ENCODE measurements at regions not wholly inside any gene's neighbourhood (a gene's known extent, or its start where the extent isn't known, plus 50 kb on each side); places are given as distances from the start of the nearest gene placed in this dataset.

GRCh38 chr1:50305808-50306207 is 117.4 kb downstream of the DMRTA2 start:
- CTCF ChIA-PET, result interaction anchor here (1.2 kb wide), 1 partner anchor 27 kb away, joined by 5 read pairs; no protein-coding TSS in a partner anchor
- no CpG with 5 or more reads among the region's 1 CpG for WGBS (ENCODE audit: insufficient coverage)

GRCh38 chr1:50300297-50300696 is 122.9 kb downstream of the DMRTA2 start:
- Histone ChIP-seq H3K27me3 (replicated peaks in 2 of 5; ENCODE audit: control insufficient read depth in 4 of 5, insufficient read depth in 5 of 5, low read length in 4 of 5) (peaks cover 0 to 1% (median 0%) of the 10 kb centered on the region in 5 experiments), H3K27ac (ENCODE audit: insufficient read depth in 1 of 2, low read depth in 1 of 2, low read length in 2 of 2, poor library complexity in 1 of 2, severe bottlenecking in 2 of 2) (no peak overlapping the region), H3K36me3 (ENCODE audit: control insufficient read depth in 4 of 4, insufficient read depth in 4 of 4, low read length in 3 of 4) (no peaks in the 10 kb centered on the region), H3K9me3 (ENCODE audit: control extremely low read depth in 1 of 5, control insufficient read depth in 4 of 5, insufficient read depth in 2 of 5, low read depth in 1 of 5, low read length in 4 of 5) (no peaks in the 10 kb centered on the region), H3K4me1 (ENCODE audit: control extremely low read depth in 1 of 4, control insufficient read depth in 4 of 4, insufficient read depth in 4 of 4, low read length in 3 of 4) (no peaks in the 10 kb centered on the region), H3K4me3 (ENCODE audit: control insufficient read depth in 1 of 7, extremely low read depth in 1 of 7, insufficient read depth in 4 of 7, low read depth in 2 of 7, low read length in 6 of 7) (no peak overlapping the region)
- 95% methylated on average over 4 of the region's 4 CpGs for WGBS (ENCODE audit: insufficient coverage)
- no peak for DNase-seq
- ChIA-PET CTCF (no interaction called here), POLR2A (no interaction called here)

More at GRCh38 chr1:50305808-50306207, 117.4 kb downstream of the DMRTA2 start:
- no peak overlapping the region for H3K4me3 ChIP-seq (ENCODE audit: control insufficient read depth in 1 of 7, extremely low read depth in 1 of 7, insufficient read depth in 4 of 7, low read depth in 2 of 7, low read length in 6 of 7)
- H3K27me3 ChIP-seq (replicated peaks in 2 of 5; ENCODE audit: control insufficient read depth in 4 of 5, insufficient read depth in 5 of 5, low read length in 4 of 5), result peaks cover 0 to 1% (median 0%) of the 10 kb centered on the region in 5 experiments
- no peaks in the 10 kb centered on the region for H3K36me3 ChIP-seq (ENCODE audit: control insufficient read depth in 4 of 4, insufficient read depth in 4 of 4, low read length in 3 of 4)
- no peak for DNase-seq
- no peaks in the 10 kb centered on the region for H3K9me3 ChIP-seq (ENCODE audit: control extremely low read depth in 1 of 5, control insufficient read depth in 4 of 5, insufficient read depth in 2 of 5, low read depth in 1 of 5, low read length in 4 of 5)
- POLR2A ChIA-PET, result no interaction called here
- no peaks in the 10 kb centered on the region for H3K4me1 ChIP-seq (ENCODE audit: control extremely low read depth in 1 of 4, control insufficient read depth in 4 of 4, insufficient read depth in 4 of 4, low read length in 3 of 4)
- H3K27ac ChIP-seq (ENCODE audit: insufficient read depth in 1 of 2, low read depth in 1 of 2, low read length in 2 of 2, poor library complexity in 1 of 2, severe bottlenecking in 2 of 2), result no peak overlapping the region

GRCh38 chr1:50295566-50295965 is 127.7 kb downstream of the DMRTA2 start:
- Histone ChIP-seq H3K36me3 (ENCODE audit: control insufficient read depth in 4 of 4, insufficient read depth in 4 of 4, low read length in 3 of 4) (no peaks in the 10 kb centered on the region), H3K27ac (ENCODE audit: insufficient read depth in 1 of 2, low read depth in 1 of 2, low read length in 2 of 2, poor library complexity in 1 of 2, severe bottlenecking in 2 of 2) (no peak overlapping the region), H3K27me3 (replicated peaks in 2 of 5; ENCODE audit: control insufficient read depth in 4 of 5, insufficient read depth in 5 of 5, low read length in 4 of 5) (no peaks in the 10 kb centered on the region), H3K4me3 (ENCODE audit: control insufficient read depth in 1 of 7, extremely low read depth in 1 of 7, insufficient read depth in 4 of 7, low read depth in 2 of 7, low read length in 6 of 7) (no peak overlapping the region), H3K9me3 (ENCODE audit: control extremely low read depth in 1 of 5, control insufficient read depth in 4 of 5, insufficient read depth in 2 of 5, low read depth in 1 of 5, low read length in 4 of 5) (no peaks in the 10 kb centered on the region), H3K4me1 (ENCODE audit: control extremely low read depth in 1 of 4, control insufficient read depth in 4 of 4, insufficient read depth in 4 of 4, low read length in 3 of 4) (no peaks in the 10 kb centered on the region)
- ChIA-PET POLR2A (no interaction called here), CTCF (no interaction called here)
- DNase-seq, result no peak
- 88% methylated on average over 5 of the region's 5 CpGs for WGBS (ENCODE audit: insufficient coverage)

- Histone ChIP-seq H3K4me1 (ENCODE audit: control extremely low read depth in 1 of 4, control insufficient read depth in 4 of 4, insufficient read depth in 4 of 4, low read length in 3 of 4) (no peaks in the 10 kb centered on the region), H3K9me3 (ENCODE audit: control extremely low read depth in 1 of 5, control insufficient read depth in 4 of 5, insufficient read depth in 2 of 5, low read depth in 1 of 5, low read length in 4 of 5) (no peaks in the 10 kb centered on the region), H3K27me3 (replicated peaks in 2 of 5; ENCODE audit: control insufficient read depth in 4 of 5, insufficient read depth in 5 of 5, low read length in 4 of 5) (peaks cover 0 to 2% (median 0%) of the 10 kb centered on the region in 5 experiments), H3K36me3 (ENCODE audit: control insufficient read depth in 4 of 4, insufficient read depth in 4 of 4, low read length in 3 of 4) (no peaks in the 10 kb centered on the region), H3K27ac (ENCODE audit: insufficient read depth in 1 of 2, low read depth in 1 of 2, low read length in 2 of 2, poor library complexity in 1 of 2, severe bottlenecking in 2 of 2) (no peak overlapping the region), H3K4me3 (ENCODE audit: control insufficient read depth in 1 of 7, extremely low read depth in 1 of 7, insufficient read depth in 4 of 7, low read depth in 2 of 7, low read length in 6 of 7) (no peak overlapping the region)
- CTCF ChIA-PET, result no interaction called here
- POLR2A ChIA-PET, result no interaction called here
- DNase-seq, result no peak
- WGBS (ENCODE audit: insufficient coverage), result 88% methylated on average over 8 of the region's 9 CpGs
Measured at GRCh38 chr1:50292276-50292675, 131.0 kb downstream of the DMRTA2 start.

- Histone ChIP-seq H3K9me3 (ENCODE audit: control extremely low read depth in 1 of 5, control insufficient read depth in 4 of 5, insufficient read depth in 2 of 5, low read depth in 1 of 5, low read length in 4 of 5) (no peaks in the 10 kb centered on the region), H3K4me1 (ENCODE audit: control extremely low read depth in 1 of 4, control insufficient read depth in 4 of 4, insufficient read depth in 4 of 4, low read length in 3 of 4) (no peaks in the 10 kb centered on the region), H3K27me3 (replicated peaks in 2 of 5; ENCODE audit: control insufficient read depth in 4 of 5, insufficient read depth in 5 of 5, low read length in 4 of 5) (peaks cover 0 to 3% (median 0%) of the 10 kb centered on the region in 5 experiments), H3K36me3 (ENCODE audit: control insufficient read depth in 4 of 4, insufficient read depth in 4 of 4, low read length in 3 of 4) (no peaks in the 10 kb centered on the region), H3K4me3 (ENCODE audit: control insufficient read depth in 1 of 7, extremely low read depth in 1 of 7, insufficient read depth in 4 of 7, low read depth in 2 of 7, low read length in 6 of 7) (no peak overlapping the region), H3K27ac (ENCODE audit: insufficient read depth in 1 of 2, low read depth in 1 of 2, low read length in 2 of 2, poor library complexity in 1 of 2, severe bottlenecking in 2 of 2) (no peak overlapping the region)
- WGBS (ENCODE audit: insufficient coverage), result 83% methylated on average over 3 of the region's 3 CpGs
- POLR2A ChIA-PET, result no interaction called here
- peak in 2 of 3 donors; percentile 9 to 15 for DNase-seq
- CTCF ChIA-PET, result no interaction called here
Measured at GRCh38 chr1:50289495-50289894, 133.7 kb downstream of the DMRTA2 start.

GRCh38 chr1:50285994-50286393 is 137.2 kb downstream of the DMRTA2 start:
- Histone ChIP-seq H3K9me3 (ENCODE audit: control extremely low read depth in 1 of 5, control insufficient read depth in 4 of 5, insufficient read depth in 2 of 5, low read depth in 1 of 5, low read length in 4 of 5) (peaks cover 0 to 2% (median 0%) of the 10 kb centered on the region in 5 experiments), H3K36me3 (ENCODE audit: control insufficient read depth in 4 of 4, insufficient read depth in 4 of 4, low read length in 3 of 4) (no peaks in the 10 kb centered on the region), H3K4me1 (ENCODE audit: control extremely low read depth in 1 of 4, control insufficient read depth in 4 of 4, insufficient read depth in 4 of 4, low read length in 3 of 4) (no peaks in the 10 kb centered on the region), H3K4me3 (ENCODE audit: control insufficient read depth in 1 of 7, extremely low read depth in 1 of 7, insufficient read depth in 4 of 7, low read depth in 2 of 7, low read length in 6 of 7) (no peak overlapping the region), H3K27ac (ENCODE audit: insufficient read depth in 1 of 2, low read depth in 1 of 2, low read length in 2 of 2, poor library complexity in 1 of 2, severe bottlenecking in 2 of 2) (no peak overlapping the region), H3K27me3 (replicated peaks in 2 of 5; ENCODE audit: control insufficient read depth in 4 of 5, insufficient read depth in 5 of 5, low read length in 4 of 5) (peaks cover 0 to 3% (median 0%) of the 10 kb centered on the region in 5 experiments)
- 93% methylated on average over 3 of the region's 4 CpGs for WGBS (ENCODE audit: insufficient coverage)
- ChIA-PET CTCF (interaction anchor here (1.4 kb wide), 1 partner anchor 46 kb away, joined by 3 read pairs; no protein-coding TSS in a partner anchor), POLR2A (no interaction called here)
- no peak for DNase-seq

GRCh38 chr1:50279622-50280330 is 143.5 kb downstream of the DMRTA2 start:
- CTCF ChIA-PET, result no interaction called here
- H3K27ac ChIP-seq (ENCODE audit: insufficient read depth in 1 of 2, low read depth in 1 of 2, low read length in 2 of 2, poor library complexity in 1 of 2, severe bottlenecking in 2 of 2), result no peak overlapping the region
- H3K4me1 ChIP-seq (ENCODE audit: control extremely low read depth in 1 of 4, control insufficient read depth in 4 of 4, insufficient read depth in 4 of 4, low read length in 3 of 4), result no peaks in the 10 kb centered on the region
- 33% methylated on average over 3 of the region's 7 CpGs for WGBS (ENCODE audit: insufficient coverage)
- peak; percentile 29 to 72 (median 69) for DNase-seq
- H3K4me3 ChIP-seq (ENCODE audit: control insufficient read depth in 1 of 7, extremely low read depth in 1 of 7, insufficient read depth in 4 of 7, low read depth in 2 of 7, low read length in 6 of 7), result no peak overlapping the region
- POLR2A ChIA-PET, result no interaction called here
- H3K27me3 ChIP-seq (replicated peaks in 2 of 5; ENCODE audit: control insufficient read depth in 4 of 5, insufficient read depth in 5 of 5, low read length in 4 of 5), result peaks cover 0 to 20% (median 7%) of the 10 kb centered on the region in 5 experiments
- H3K36me3 ChIP-seq (ENCODE audit: control insufficient read depth in 4 of 4, insufficient read depth in 4 of 4, low read length in 3 of 4), result no peaks in the 10 kb centered on the region
- peaks cover 0 to 2% (median 0%) of the 10 kb centered on the region in 5 experiments for H3K9me3 ChIP-seq (ENCODE audit: control extremely low read depth in 1 of 5, control insufficient read depth in 4 of 5, insufficient read depth in 2 of 5, low read depth in 1 of 5, low read length in 4 of 5)
